ENCODE measurements at regions not wholly inside any gene's neighbourhood (a gene's known extent, or its start where the extent isn't known, plus 50 kb on each side); places are given as distances from the start of the nearest gene placed in this dataset.

- no peak for TF ChIP-seq CTCF (IDR thresholded peaks at IDR 0.05; ENCODE audit: low read depth, low read length)
- no peak for TF ChIP-seq EZH2phosphoT487 (IDR thresholded peaks at IDR 0.05; ENCODE audit: low read depth)
These were observed 472.0 kb downstream of the ACTL7B start for GRCh38 chr9:108383796-108384195.
